ENCODE measurements at regions not wholly inside any gene's neighbourhood (a gene's known extent, or its start where the extent isn't known, plus 50 kb on each side); places are given as distances from the start of the nearest gene placed in this dataset.

DNA sequence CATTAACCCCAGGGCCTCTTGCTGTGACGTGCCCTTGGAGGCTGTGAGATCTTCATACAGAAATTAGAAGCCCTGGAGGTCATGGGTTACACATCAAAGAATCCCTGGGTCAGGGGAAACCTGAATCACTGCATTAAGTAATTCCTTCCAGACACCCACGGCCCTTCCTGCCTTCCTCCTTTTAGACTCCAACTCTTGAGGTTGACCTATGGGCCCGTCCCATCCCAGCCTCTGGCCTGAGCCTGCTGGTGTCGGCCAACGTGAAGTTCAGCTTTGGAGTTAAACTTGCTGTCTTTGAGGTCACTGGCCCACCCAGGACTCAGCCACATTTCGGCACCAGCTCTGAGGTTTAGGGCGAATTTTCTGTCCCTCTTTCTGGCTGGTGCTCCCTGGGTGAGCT is 198.3 kb downstream of the ACKR3 start:
- peaks cover 11% of the 10 kb centered on the region for H3K9me3 Mint-ChIP-seq
- no peak for DNase-seq (ENCODE audit: low read depth, low spot score)
- no peaks in the 10 kb centered on the region for H3K27me3 Mint-ChIP-seq (ENCODE audit: low read depth)
- no peak for TF ChIP-seq CTCF (conservative IDR thresholded peaks at IDR 0.05)
- no peak overlapping the region for H3K4me3 Mint-ChIP-seq
- H3K4me1 Mint-ChIP-seq, result peaks cover 10% of the 10 kb centered on the region
- no peak overlapping the region for H3K27ac Mint-ChIP-seq (ENCODE audit: unreplicated experiment)
- peaks cover 4% of the 10 kb centered on the region for H3K36me3 Mint-ChIP-seq (ENCODE audit: low read depth)

GRCh38 chr2:236768393-236769140 is 198.9 kb downstream of the ACKR3 start:
- no peak for DNase-seq (ENCODE audit: low read depth, low spot score)
- Mint-ChIP-seq H3K27me3 (ENCODE audit: low read depth) (no peaks in the 10 kb centered on the region), H3K4me3 (no peak overlapping the region), H3K4me1 (peaks cover 10% of the 10 kb centered on the region), H3K36me3 (ENCODE audit: low read depth) (peaks cover 4% of the 10 kb centered on the region), H3K9me3 (peaks cover 11% of the 10 kb centered on the region), H3K27ac (ENCODE audit: unreplicated experiment) (no peak overlapping the region)
- TF ChIP-seq CTCF (conservative IDR thresholded peaks at IDR 0.05), result no peak

DNA sequence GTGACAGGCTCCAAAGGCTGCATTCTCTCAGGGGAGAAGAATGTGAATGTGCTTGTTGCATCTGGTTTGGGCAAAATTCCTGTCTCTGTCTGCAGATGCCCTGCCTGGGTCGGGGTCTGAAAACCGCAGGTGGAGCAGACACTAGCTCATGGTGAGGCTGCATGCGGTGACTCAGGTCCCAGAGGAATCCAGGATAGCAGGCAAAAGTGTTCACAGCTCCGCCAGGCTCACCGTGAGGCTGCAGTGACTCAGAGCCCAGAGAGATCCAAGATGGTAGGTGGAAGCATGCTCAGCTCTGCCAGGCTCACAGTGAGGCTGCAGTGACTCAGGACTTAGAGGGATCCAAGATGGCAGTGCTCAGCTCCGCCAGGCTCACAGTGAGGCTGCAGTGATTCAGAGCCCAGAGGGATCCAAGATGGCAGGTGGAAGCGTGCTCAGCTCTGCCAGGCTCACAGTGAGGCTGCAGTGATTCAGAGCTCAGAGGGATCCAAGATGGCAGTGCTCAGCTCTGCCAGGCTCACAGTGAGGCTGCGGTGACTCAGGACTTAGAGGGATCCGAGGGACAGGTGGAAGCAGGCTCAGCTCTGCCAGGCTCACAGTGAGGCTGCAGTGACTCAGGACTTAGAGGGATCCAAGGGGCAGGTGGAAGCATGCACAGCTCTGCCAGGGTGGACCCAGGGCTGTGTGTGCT is 200.5 kb downstream of the ACKR3 start:
- no peak overlapping the region for H3K4me3 Mint-ChIP-seq
- no peak for DNase-seq (ENCODE audit: low read depth, low spot score)
- peaks cover 10% of the 10 kb centered on the region for H3K4me1 Mint-ChIP-seq
- H3K27me3 Mint-ChIP-seq (ENCODE audit: low read depth), result no peaks in the 10 kb centered on the region
- peaks cover 11% of the 10 kb centered on the region for H3K9me3 Mint-ChIP-seq
- peaks cover 4% of the 10 kb centered on the region for H3K36me3 Mint-ChIP-seq (ENCODE audit: low read depth)
- H3K27ac Mint-ChIP-seq (ENCODE audit: unreplicated experiment), result no peak overlapping the region
- no peak for TF ChIP-seq CTCF (conservative IDR thresholded peaks at IDR 0.05)

GRCh38 chr2:236772220-236772837 is 202.7 kb downstream of the ACKR3 start:
- H3K27ac Mint-ChIP-seq (ENCODE audit: unreplicated experiment), result no peak overlapping the region
- peaks cover under 1% of the 10 kb centered on the region for H3K9me3 Mint-ChIP-seq
- DNase-seq (ENCODE audit: low read depth, low spot score), result no peak
- no peaks in the 10 kb centered on the region for H3K36me3 Mint-ChIP-seq (ENCODE audit: low read depth)
- no peak for TF ChIP-seq CTCF (conservative IDR thresholded peaks at IDR 0.05)
- no peaks in the 10 kb centered on the region for H3K27me3 Mint-ChIP-seq (ENCODE audit: low read depth)
- no peaks in the 10 kb centered on the region for H3K4me1 Mint-ChIP-seq
- H3K4me3 Mint-ChIP-seq, result no peak overlapping the region

GRCh38 chr2:236773206-236773605 is 203.6 kb downstream of the ACKR3 start:
- Mint-ChIP-seq H3K27ac (ENCODE audit: unreplicated experiment) (no peak overlapping the region), H3K4me1 (no peaks in the 10 kb centered on the region), H3K4me3 (no peak overlapping the region), H3K27me3 (ENCODE audit: low read depth) (no peaks in the 10 kb centered on the region), H3K36me3 (ENCODE audit: low read depth) (no peaks in the 10 kb centered on the region), H3K9me3 (no peaks in the 10 kb centered on the region)
- DNase-seq (ENCODE audit: low read depth, low spot score), result no peak
- no peak for TF ChIP-seq CTCF (conservative IDR thresholded peaks at IDR 0.05)

Measured in neural crest cell (in vitro differentiated cells).